Liver (tissue), 3 donors: ENCODE measurements at regions not wholly inside any gene's neighbourhood (a gene's known extent, or its start where the extent isn't known, plus 50 kb on each side); places are given as distances from the start of the nearest gene placed in this dataset.

Source experiments
- RAD21 ChIP-seq, 2 donors: IDR thresholded peaks; 2 replicates each; pipeline ENCODE4 v1.6.1; 2016; ENCODE audit warnings: antibody characterized with exemption in 2 of 2, mild to moderate bottlenecking in 2 of 2
- ZBTB33 ChIP-seq: IDR thresholded peaks from 2 replicates; pipeline ENCODE4 v1.6.1; 2016; ENCODE audit warnings: antibody characterized with exemption
- TF ChIP-seq, protein P1 (sequence below): fragments of 150-350 bp; IDR thresholded peaks from 2 replicates; pipeline ENCODE4 v1.5.1; 2017; ENCODE audit warnings: improper control_type of control experiment, low read depth, low read length; ENCODE audit not compliant: missing input control
- TF ChIP-seq, protein P2 (sequence below): IDR thresholded peaks from 2 replicates; pipeline ENCODE4 v1.6.1; 2016; ENCODE audit warnings: antibody characterized with exemption, mild to moderate bottlenecking
- donor health status: healthy.
- donor health status: healthy.

GRCh38 chr4:176607807-176608206, 184.9 kb downstream of the VEGFC start:
- TF ChIP-seq, protein P1, sequence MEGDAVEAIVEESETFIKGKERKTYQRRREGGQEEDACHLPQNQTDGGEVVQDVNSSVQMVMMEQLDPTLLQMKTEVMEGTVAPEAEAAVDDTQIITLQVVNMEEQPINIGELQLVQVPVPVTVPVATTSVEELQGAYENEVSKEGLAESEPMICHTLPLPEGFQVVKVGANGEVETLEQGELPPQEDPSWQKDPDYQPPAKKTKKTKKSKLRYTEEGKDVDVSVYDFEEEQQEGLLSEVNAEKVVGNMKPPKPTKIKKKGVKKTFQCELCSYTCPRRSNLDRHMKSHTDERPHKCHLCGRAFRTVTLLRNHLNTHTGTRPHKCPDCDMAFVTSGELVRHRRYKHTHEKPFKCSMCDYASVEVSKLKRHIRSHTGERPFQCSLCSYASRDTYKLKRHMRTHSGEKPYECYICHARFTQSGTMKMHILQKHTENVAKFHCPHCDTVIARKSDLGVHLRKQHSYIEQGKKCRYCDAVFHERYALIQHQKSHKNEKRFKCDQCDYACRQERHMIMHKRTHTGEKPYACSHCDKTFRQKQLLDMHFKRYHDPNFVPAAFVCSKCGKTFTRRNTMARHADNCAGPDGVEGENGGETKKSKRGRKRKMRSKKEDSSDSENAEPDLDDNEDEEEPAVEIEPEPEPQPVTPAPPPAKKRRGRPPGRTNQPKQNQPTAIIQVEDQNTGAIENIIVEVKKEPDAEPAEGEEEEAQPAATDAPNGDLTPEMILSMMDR = no peak
- TF ChIP-seq, protein P2, sequence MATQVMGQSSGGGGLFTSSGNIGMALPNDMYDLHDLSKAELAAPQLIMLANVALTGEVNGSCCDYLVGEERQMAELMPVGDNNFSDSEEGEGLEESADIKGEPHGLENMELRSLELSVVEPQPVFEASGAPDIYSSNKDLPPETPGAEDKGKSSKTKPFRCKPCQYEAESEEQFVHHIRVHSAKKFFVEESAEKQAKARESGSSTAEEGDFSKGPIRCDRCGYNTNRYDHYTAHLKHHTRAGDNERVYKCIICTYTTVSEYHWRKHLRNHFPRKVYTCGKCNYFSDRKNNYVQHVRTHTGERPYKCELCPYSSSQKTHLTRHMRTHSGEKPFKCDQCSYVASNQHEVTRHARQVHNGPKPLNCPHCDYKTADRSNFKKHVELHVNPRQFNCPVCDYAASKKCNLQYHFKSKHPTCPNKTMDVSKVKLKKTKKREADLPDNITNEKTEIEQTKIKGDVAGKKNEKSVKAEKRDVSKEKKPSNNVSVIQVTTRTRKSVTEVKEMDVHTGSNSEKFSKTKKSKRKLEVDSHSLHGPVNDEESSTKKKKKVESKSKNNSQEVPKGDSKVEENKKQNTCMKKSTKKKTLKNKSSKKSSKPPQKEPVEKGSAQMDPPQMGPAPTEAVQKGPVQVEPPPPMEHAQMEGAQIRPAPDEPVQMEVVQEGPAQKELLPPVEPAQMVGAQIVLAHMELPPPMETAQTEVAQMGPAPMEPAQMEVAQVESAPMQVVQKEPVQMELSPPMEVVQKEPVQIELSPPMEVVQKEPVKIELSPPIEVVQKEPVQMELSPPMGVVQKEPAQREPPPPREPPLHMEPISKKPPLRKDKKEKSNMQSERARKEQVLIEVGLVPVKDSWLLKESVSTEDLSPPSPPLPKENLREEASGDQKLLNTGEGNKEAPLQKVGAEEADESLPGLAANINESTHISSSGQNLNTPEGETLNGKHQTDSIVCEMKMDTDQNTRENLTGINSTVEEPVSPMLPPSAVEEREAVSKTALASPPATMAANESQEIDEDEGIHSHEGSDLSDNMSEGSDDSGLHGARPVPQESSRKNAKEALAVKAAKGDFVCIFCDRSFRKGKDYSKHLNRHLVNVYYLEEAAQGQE = no peak
- TF ChIP-seq ZBTB33 (no peak), RAD21 (IDR thresholded peaks at IDR 0.05) (no peak)
